Anterior cingulate cortex (tissue), 58 donors: ENCODE measurements at regions not wholly inside any gene's neighbourhood (a gene's known extent, or its start where the extent isn't known, plus 50 kb on each side); places are given as distances from the start of the nearest gene placed in this dataset.
"Not testable (repeated sequence)": the region's sequence is repeated elsewhere in the genome, so short reads cannot be mapped to it uniquely, and the experiment has no call there.

ENCODE experiments used
- DNase-seq, 58 donors: peaks; one replicate each; lab custom pipeline; 2025; lab: John Stamatoyannopoulos, UW

DNA sequence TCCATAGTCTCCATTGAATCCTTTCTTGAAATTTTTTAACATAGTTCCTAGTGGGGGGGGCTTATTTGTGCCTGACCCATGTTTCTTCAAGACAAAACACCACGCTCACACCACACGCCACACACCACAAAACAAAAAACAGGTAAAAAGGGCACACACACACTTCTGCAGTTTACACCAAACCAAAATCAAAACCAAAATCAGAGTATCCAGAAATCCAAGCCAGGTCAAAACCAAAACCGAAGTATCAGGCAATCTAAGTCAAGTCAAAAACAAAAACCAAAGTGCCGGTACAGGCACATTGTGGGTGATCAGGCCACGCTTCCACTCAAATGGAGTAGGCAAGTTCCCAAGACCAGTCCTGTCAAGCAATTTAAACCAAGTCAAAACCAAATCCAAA, 158.6 kb downstream of the PPIAL4G start:
- not testable (repeated sequence) for DNase-seq

DNA sequence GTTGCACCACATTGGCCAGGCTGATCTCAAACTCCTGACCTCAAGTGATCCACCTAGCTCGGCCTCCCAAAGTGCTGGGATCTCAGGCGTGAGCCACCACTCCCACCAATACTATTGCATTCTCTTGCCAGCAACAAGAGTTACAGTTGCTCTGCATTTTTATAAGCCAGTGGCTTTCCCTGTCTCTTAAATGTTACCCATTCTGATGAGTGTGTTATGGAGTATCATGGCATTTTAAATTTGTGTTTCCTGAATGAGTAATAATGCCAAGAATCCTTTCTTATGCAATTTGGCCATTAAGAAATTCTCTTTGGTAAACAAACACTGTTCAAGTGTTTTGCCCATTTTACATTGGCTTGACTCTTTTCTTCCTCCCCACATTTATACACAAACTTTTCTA, 163.0 kb downstream of the PPIAL4G start:
- not testable (repeated sequence) for DNase-seq

GRCh38 chr1:148318904-148319242, 164.2 kb downstream of the PPIAL4G start:
- no peak for DNase-seq

- DNase-seq, result no peak
These were observed 164.8 kb downstream of the PPIAL4G start for GRCh38 chr1:148318123-148318903.

DNA sequence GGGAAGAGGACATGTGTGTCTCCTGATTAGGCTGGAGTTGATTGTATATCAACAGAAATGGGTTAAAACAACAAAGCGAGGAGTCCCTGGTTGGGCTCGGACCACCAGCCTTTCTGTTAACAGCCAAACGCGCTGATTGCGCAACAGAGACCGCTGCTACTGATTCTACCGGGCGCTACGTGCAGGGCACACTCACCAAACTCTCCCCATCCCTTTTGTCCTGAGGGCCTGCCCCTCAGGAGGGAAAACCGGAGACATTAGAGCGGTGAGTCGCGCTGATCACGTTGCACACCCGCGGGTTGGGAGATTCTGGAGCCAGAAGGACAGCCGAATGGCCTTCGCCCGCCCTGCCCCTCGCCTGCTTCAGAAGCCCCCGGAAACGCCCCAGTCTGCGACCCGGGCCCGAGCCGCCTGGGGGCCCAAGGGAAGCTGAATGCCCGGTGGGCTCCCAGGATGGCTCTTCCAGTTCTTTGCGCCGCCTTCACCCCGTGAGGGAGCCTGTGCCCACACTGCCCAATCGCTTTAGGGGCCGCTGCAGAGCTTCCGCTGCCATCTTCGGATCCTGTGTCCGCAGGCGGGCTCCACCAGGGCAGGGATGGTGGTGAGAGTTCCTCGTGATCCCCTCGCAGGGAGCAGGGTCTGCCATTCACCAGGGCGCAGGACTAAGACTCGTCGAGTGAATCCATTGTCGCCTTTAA, 165.4 kb upstream of the NBPF11 start:
- no peak for DNase-seq

GRCh38 chr1:148315071-148315811, 163.2 kb upstream of the NBPF11 start:
- DNase-seq, result no peak

DNA sequence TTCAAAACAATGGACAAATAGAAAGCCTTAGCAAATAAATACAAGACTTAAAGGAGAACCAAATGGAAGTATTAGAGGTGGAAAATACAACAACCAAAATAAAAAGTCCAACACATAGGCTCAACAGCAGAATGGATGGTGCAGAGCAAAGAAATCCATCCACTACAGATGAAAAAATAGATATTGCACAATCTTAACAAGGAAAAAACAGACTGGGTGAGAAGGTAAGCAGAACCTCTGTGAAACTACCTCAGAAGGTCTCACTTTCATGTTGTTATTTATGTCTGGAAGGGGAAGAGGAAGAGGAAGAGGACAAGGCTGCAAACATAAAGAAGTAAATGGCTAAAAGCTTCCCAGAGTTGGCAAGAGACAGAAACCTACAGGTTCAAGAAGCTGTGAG, 158.7 kb upstream of the NBPF11 start:
- DNase-seq, result no peak

GRCh38 chr1:148309940-148310500, 157.9 kb upstream of the NBPF11 start:
- no peak for DNase-seq

GRCh38 chr1:148308832-148309458, 156.9 kb upstream of the NBPF11 start:
- DNase-seq, result no peak

GRCh38 chr1:148307583-148308185, 155.6 kb upstream of the NBPF11 start:
- peak in 11 of 58 donors; percentile 0 to 47 (median 8) for DNase-seq

DNA sequence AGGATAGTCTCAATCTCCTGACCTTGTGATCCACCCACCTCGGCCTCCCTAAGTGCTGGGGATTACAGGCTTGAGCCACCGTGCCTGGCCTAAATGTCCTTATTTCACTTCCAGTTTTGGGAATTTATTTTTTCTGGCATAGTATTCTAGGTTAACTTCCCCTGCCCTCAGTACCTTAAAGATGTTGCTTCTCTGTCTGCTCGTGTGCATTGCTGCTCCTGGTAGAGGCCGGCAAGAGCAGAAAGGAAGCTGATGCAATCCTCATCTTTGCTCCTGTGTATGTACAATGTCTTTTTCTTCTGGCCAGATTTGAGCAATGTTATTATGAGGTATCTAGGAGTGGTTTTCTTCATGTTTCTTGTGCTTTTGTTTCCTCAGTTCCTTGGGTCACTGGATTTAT, 152.9 kb upstream of the NBPF11 start:
- DNase-seq, result not testable (repeated sequence)

GRCh38 chr1:148302586-148303364, 150.7 kb upstream of the NBPF11 start:
- DNase-seq, result not testable (repeated sequence)

DNA sequence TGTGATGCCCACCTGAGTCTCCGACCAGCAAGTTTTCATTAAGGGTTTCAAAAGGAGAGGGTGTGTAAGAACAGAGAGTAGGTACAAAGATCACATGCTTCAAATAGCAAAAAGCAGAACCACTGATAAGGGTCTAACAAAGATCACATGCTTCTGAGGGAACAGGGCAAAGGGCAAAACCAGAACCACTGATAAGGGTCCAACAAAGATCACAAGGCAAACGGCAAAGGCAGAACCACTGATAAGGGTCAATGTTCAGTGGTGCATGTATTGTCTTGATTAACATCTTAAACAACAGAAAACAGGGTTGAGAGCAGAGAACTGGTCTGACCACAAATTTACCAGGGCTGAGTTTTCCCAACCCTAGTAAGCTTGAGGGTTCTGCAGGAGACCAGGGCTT, 145.8 kb upstream of the NBPF11 start:
- DNase-seq, result not testable (repeated sequence)

GRCh38 chr1:148296511-148296910, 144.4 kb upstream of the NBPF11 start:
- no peak for DNase-seq

DNA sequence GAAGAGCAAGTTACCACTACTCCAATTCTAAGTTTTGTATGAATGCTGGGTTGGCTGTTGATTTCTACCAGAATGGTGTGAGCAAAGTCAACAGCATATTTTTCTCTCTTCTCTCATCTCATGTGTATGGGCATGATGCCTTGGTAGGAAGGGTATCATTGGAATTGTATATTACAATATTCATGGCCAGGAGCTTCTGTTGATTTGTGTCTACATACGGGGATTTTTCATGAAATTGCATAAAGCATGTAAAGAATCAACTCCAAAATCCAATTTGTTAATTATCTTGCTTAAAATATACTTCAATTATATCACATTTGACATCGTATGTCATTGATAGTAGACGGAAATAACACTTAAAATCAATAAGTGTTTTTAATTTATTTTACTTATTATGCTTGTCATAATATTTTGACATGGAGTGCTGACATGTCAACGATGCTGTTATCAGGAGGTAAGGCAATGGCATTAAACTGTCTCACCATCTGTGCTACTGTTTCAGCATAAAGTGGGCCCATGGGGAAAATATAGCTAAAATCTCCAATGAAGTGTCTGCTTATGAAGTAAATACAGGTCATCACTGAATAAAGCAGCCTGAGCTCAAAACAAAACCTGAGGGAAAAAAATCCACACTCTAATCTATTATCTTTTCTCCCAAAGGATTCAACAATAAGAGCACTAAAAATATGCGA, 142.2 kb upstream of the NBPF11 start:
- no peak for DNase-seq

DNA sequence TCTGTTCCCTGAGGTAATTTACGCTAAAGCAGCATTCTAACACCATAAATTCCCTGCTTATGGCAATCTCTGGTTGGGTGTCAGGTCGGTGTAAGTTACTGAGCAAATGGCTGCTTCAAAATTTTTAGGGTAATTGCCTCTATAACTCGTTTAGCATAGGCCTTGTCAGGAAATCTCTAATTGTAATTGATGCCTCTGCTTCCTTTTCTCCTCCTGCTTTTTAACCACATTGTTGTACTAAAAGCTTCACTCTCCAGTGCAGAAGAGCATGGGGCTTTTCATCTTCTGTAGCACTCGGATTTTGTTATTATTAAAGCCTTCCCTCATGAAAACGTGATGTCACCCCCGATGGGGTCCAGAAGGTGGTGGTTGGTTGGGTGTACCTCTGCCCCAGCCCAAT, 141.6 kb upstream of the NBPF11 start:
- DNase-seq, result no peak

- DNase-seq, result no peak
These were observed 140.8 kb upstream of the NBPF11 start for GRCh38 chr1:148292915-148293314.

DNA sequence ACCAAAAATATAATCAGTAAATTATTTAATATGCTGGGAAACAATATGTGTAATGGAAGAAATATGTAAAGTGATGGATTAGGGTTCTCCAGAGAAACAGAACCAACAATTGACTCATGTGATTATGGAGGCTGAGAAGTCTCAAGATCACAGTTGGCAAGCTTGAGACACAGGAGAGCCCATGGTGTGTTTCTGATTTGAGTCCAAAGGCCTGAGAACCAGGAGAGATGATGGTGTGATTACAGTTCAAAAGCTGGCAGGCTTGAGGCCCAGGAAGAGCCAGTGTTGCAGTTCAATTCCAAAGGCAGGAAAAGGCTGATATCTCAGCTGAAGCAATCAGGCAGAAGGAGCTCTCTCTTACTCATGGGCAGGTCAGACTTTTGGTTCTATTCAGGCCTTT, 138.8 kb upstream of the NBPF11 start:
- no peak for DNase-seq

GRCh38 chr1:148289647-148290046, 137.6 kb upstream of the NBPF11 start:
- DNase-seq, result no peak
